Suppressor macrophage treated with lipopolysaccharide for 1 hour (primary cell): ENCODE measurements at regions not wholly inside any gene's neighbourhood (a gene's known extent, or its start where the extent isn't known, plus 50 kb on each side); places are given as distances from the start of the nearest gene placed in this dataset.

ENCODE experiments used
- DNase-seq, 3 donors: peaks; one replicate each; pipeline ENCODE4 v3.0.0-alpha.2; 2020 to 2022

- no peak for DNase-seq
These were observed 483.7 kb upstream of the LRRN3 start for GRCh38 chr7:110607050-110607857.

- no peak for DNase-seq
These were observed 481.6 kb upstream of the LRRN3 start for GRCh38 chr7:110609336-110609735.

GRCh38 chr7:110612680-110613079 lies 478.2 kb upstream of the LRRN3 start:
- no peak for DNase-seq
